K562 (cell line): ENCODE measurements at regions not wholly inside any gene's neighbourhood (a gene's known extent, or its start where the extent isn't known, plus 50 kb on each side); places are given as distances from the start of the nearest gene placed in this dataset.

Source experiments
- ATAC-seq: fragments of 200-7000 bp; cut with Tn5 transposase; 3 replicates; pipeline ENCODE4 v1.9.1; 2020; ENCODE audit warnings: moderate library complexity
- BruUV-seq: library from RNA; stranded (reverse); fragments of 400-500 nt; replicated peaks from 2 replicates; lab custom pipeline; 2021; lab: Mats Ljungman, UMichigan
- CTCF ChIA-PET: fragments of 300-600 bp; formaldehyde crosslinking; extraction: SDS; loops from one replicate; lab custom pipeline; 2021; ENCODE audit warnings: low intra/inter-chr PET ratio; lab: Yijun Ruan, JAX
- POLR2A ChIA-PET: fragments of 300-600, 350-650 bp; sonication (Branson Sonifier 250); formaldehyde crosslinking; extraction: SDS; loops from one replicate; lab custom pipeline; 2021; ENCODE audit warnings: antibody characterized with exemption, inconsistent platforms; lab: Yijun Ruan, JAX
- DNase-seq, 4 experiments: peaks; one replicate each; pipeline versions ENCODE4 v3.0.0 to v3.0.0-alpha.2; 2011 to 2018; ENCODE audit warnings: low spot score in 3 of 4, mixed read lengths in 3 of 4; ENCODE audit errors: extremely low read depth in 1 of 4
- FAIRE-seq: peaks from 2 replicates; lab custom pipeline; 2011; peaks lifted over from hg19 to GRCh38; lab: Jason Lieb, UNC
- H2AFZ ChIP-seq: 2 replicates; pipeline ENCODE4 v1.6.0; 2011; ENCODE audit warnings: low read depth, low read length, control low read depth, inconsistent platforms
- H3K27ac ChIP-seq: fragments of 200-600 bp; 3 replicates; pipeline ENCODE4 v1.8.0; 2011; ENCODE audit warnings: low read depth, mild to moderate bottlenecking, control low read depth, inconsistent platforms, low read length, moderate library complexity, mixed read lengths; ENCODE audit errors: extremely low read depth
- H3K27me3 ChIP-seq, 2 experiments: fragments of 300-600 bp in 1 of 2; 2 replicates in 1 of 2; 3 replicates in 1 of 2; pipeline versions ENCODE4 v1.6.0 to v1.8.0; 2011; ENCODE audit warnings: inconsistent platforms in 2 of 2, low read length in 2 of 2, mild to moderate bottlenecking in 1 of 2, mixed read lengths in 1 of 2, moderate library complexity in 1 of 2; ENCODE audit not compliant: control insufficient read depth in 2 of 2, insufficient read depth in 2 of 2
- H3K36me3 ChIP-seq: fragments of 300-600 bp; 3 replicates; pipeline ENCODE4 v1.8.0; 2011; ENCODE audit warnings: mild to moderate bottlenecking, low read length, inconsistent platforms; ENCODE audit not compliant: control insufficient read depth, insufficient read depth
- H3K4me1 ChIP-seq, 2 experiments: fragments of 200-600 bp in 1 of 2; replicated peaks in 1 of 2; 2 replicates in 1 of 2; 3 replicates in 1 of 2; pipeline versions ENCODE4 v1.5.1 to v1.8.0; 2011; ENCODE audit warnings: inconsistent platforms in 2 of 2, low read length in 2 of 2, mild to moderate bottlenecking in 1 of 2, mixed read lengths in 1 of 2, moderate library complexity in 1 of 2; ENCODE audit not compliant: control insufficient read depth in 2 of 2, insufficient read depth in 2 of 2
- H3K4me2 ChIP-seq: 2 replicates; pipeline ENCODE4 v1.6.1; 2011; ENCODE audit warnings: low read length, control low read depth, inconsistent platforms, mixed read lengths; ENCODE audit not compliant: insufficient read depth
- H3K4me3 ChIP-seq: fragments of 200-600 bp; sonication (generic), shearing (Covaris generic); 2 replicates; pipeline ENCODE4 v1.5.1; 2016; ENCODE audit warnings: control low read depth, inconsistent platforms
- H3K79me2 ChIP-seq: fragments of 200-600 bp; 3 replicates; pipeline ENCODE4 v1.8.0; 2011; ENCODE audit warnings: low read length, inconsistent platforms; ENCODE audit not compliant: control insufficient read depth, insufficient read depth
- H3K9ac ChIP-seq, 2 experiments: 2 replicates each; pipeline versions ENCODE4 v1.6.0 to v1.6.1; 2011; ENCODE audit warnings: low read depth in 2 of 2, low read length in 2 of 2, control low read depth in 1 of 2, inconsistent platforms in 1 of 2, mild to moderate bottlenecking in 1 of 2, mixed read lengths in 1 of 2; ENCODE audit not compliant: insufficient read depth in 1 of 2
- H3K9me1 ChIP-seq: one replicate; pipeline ENCODE4 v1.6.0; 2011; ENCODE audit warnings: inconsistent platforms, mild to moderate bottlenecking, low read length, moderate library complexity; ENCODE audit not compliant: control insufficient read depth, insufficient read depth
- H3K9me3 ChIP-seq: replicated peaks from 2 replicates; pipeline ENCODE4 v1.5.1; 2011; ENCODE audit warnings: low read depth, low read length, inconsistent platforms; ENCODE audit not compliant: control insufficient read depth, insufficient read depth
- H4K20me1 ChIP-seq: replicated peaks from 2 replicates; pipeline ENCODE4 v1.6.1; 2011; ENCODE audit warnings: low read length, inconsistent platforms, mixed read lengths; ENCODE audit not compliant: control insufficient read depth, insufficient read depth
- BHLHE40 ChIP-seq: IDR thresholded peaks from 2 replicates; pipeline ENCODE4 v1.6.1; 2011; ENCODE audit warnings: low read length, improper control_type of control experiment
- C11orf30 ChIP-seq: fragments of 450-650 bp; IDR thresholded peaks from 2 replicates; pipeline ENCODE4 v1.6.1; 2016; ENCODE audit warnings: low read depth, mild to moderate bottlenecking
- ETV1 ChIP-seq: fragments of 450-650 bp; conservative IDR thresholded peaks from 2 replicates; pipeline ENCODE4 v1.6.1; 2016; ENCODE audit warnings: missing genetic modification characterization, control low read depth, low read depth, missing compliant biosample characterization
- NFIC ChIP-seq: fragments of 450-650 bp; IDR thresholded peaks from 2 replicates; pipeline ENCODE4 v1.6.1; 2017; ENCODE audit warnings: mild to moderate bottlenecking, inconsistent platforms
- SMAD4 ChIP-seq: fragments of 250-450 bp; sonication (Bioruptor Pico); conservative IDR thresholded peaks from 2 replicates; pipeline ENCODE4 v1.8.0; 2021; ENCODE audit warnings: inconsistent platforms, mild to moderate bottlenecking, moderate library complexity
- ZNF347 ChIP-seq: fragments of 450-650 bp; formaldehyde crosslinking; IDR thresholded peaks from 2 replicates; pipeline ENCODE4 v1.4.0; 2020; ENCODE audit warnings: low read depth, mild to moderate bottlenecking, moderate library complexity
- ZNF354B ChIP-seq: fragments of 250-450 bp; sonication (Bioruptor Pico); IDR thresholded peaks from 2 replicates; pipeline ENCODE4 v1.4.0; 2020
- ZNF785 ChIP-seq: fragments of 250-450 bp; sonication (Bioruptor Pico); IDR thresholded peaks from 2 replicates; pipeline ENCODE4 v1.4.0; 2020; ENCODE audit warnings: mild to moderate bottlenecking
- WGBS: fragments of 100-300 bp; shearing (Covaris generic); methylation state at CpG from one replicate; pipeline ENCODE4 v1.1.6; 2016; ENCODE audit warnings: low coverage, mixed read lengths; ENCODE audit not compliant: insufficient coverage; ENCODE audit errors: missing lambda C conversion rate; 5-methylcytosine and 5-hydroxymethylcytosine counted together
- in situ Hi-C: fragments of 300-500 bp; cut with MboI; formaldehyde crosslinking; loops from 4 replicates; pipeline ENCODE4 v1.15.0; 2018; ENCODE audit warnings: inconsistent platforms, mixed read lengths
- intact Hi-C: fragments of 100-400 bp; cut with micrococcal nuclease; formaldehyde crosslinking; loops from 2 replicates; pipeline ENCODE4 v1.14.2; 2022
- TF ChIP-seq, protein P1 (sequence below): sonication (generic); formaldehyde crosslinking; IDR thresholded peaks from 2 replicates; pipeline ENCODE4 v1.8.0; 2022; ENCODE audit warnings: missing genetic modification reagents, mild to moderate bottlenecking, borderline replicate concordance

DNA sequence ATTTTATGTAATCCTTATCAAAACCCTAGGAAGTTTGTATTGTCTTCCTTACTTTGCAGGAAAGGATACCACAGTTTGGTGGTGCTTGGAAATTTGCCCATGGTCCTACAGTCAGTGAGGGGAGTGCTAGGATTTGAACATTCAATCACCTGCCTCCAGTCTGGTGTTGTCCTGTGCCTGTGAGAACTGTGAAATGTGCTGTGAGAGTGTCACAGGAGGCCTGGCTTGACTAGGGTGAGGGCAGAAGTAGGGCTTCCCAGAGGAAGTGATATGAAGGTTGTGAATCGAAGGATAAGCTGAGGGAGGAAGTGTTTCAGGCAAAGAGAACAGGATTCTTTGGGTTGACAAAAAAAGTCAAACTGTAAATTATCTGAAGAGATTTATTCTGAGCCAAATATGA lies 424.4 kb downstream of the TMEM135 start:
- no peak for DNase-seq
- H3K9me1 ChIP-seq = no peaks in the 10 kb centered on the region
- no peaks in the 10 kb centered on the region for H3K4me1 ChIP-seq
- no peak for ATAC-seq
- in situ Hi-C loops = no loop called here
- 0% methylated on average over 1 of the region's 1 CpG for WGBS
- FAIRE-seq = no peak
- H2AFZ ChIP-seq = no peak overlapping the region
- no peak overlapping the region for H3K9ac ChIP-seq
- no peaks in the 10 kb centered on the region for H3K79me2 ChIP-seq
- no peaks in the 10 kb centered on the region for H3K9me3 ChIP-seq
- H3K27me3 ChIP-seq = no peaks in the 10 kb centered on the region
- no peaks in the 10 kb centered on the region for H3K36me3 ChIP-seq
- TF ChIP-seq BHLHE40 = no peak
- no peak for TF ChIP-seq NFIC
- TF ChIP-seq SMAD4 (CRISPR knock-in tag) = no peak
- TF ChIP-seq, protein P1, sequence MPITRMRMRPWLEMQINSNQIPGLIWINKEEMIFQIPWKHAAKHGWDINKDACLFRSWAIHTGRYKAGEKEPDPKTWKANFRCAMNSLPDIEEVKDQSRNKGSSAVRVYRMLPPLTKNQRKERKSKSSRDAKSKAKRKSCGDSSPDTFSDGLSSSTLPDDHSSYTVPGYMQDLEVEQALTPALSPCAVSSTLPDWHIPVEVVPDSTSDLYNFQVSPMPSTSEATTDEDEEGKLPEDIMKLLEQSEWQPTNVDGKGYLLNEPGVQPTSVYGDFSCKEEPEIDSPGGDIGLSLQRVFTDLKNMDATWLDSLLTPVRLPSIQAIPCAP (CRISPR knock-in tag) = no peak
- TF ChIP-seq C11orf30 = no peak
- TF ChIP-seq ZNF347 (CRISPR knock-in tag) = no peak
- TF ChIP-seq ZNF785 = no peak
- TF ChIP-seq ETV1 (tag) = no peak
- no peak for TF ChIP-seq ZNF354B (CRISPR knock-in tag)
- no peak overlapping the region for H3K4me2 ChIP-seq
- no TSS peak for BruUV-seq
- no peak overlapping the region for H3K4me3 ChIP-seq
- ChIA-PET POLR2A (interaction anchor here (0.6 kb wide), 1 partner anchor 599 kb away, joined by 3 read pairs; no protein-coding TSS in a partner anchor), CTCF (no interaction called here)
- H4K20me1 ChIP-seq = no peaks in the 10 kb centered on the region
- intact Hi-C loops = loop anchor here (2.0 kb wide), 1 partner anchor 1083 kb away; no protein-coding TSS in a partner anchor
- no peak overlapping the region for H3K27ac ChIP-seq
